ENCODE measurements at regions not wholly inside any gene's neighbourhood (a gene's known extent, or its start where the extent isn't known, plus 50 kb on each side); places are given as distances from the start of the nearest gene placed in this dataset.

- intact Hi-C loops (cut with DNase I, micrococcal nuclease): no loop called here
- no peak for TF ChIP-seq CTCF (IDR thresholded peaks at IDR 0.05)
- ATAC-seq: no peak
These were observed 444.5 kb upstream of the FAR2 start for GRCh38 chr12:28704477-28705169.

GRCh38 chr12:28708918-28709371 lies 440.1 kb upstream of the FAR2 start:
- intact Hi-C loops (cut with DNase I, micrococcal nuclease): no loop called here
- Histone ChIP-seq H3K9me3 (no peaks in the 10 kb centered on the region), H3K36me3 (ENCODE audit: low read depth) (no peaks in the 10 kb centered on the region), H3K4me1 (ENCODE audit: low read depth) (no peaks in the 10 kb centered on the region), H3K4me3 (no peak overlapping the region)
- TF ChIP-seq CTCF (IDR thresholded peaks at IDR 0.05): no peak
- DNase-seq (no peak), ATAC-seq (no peak)

More at GRCh38 chr12:28704477-28705169, 444.5 kb upstream of the FAR2 start:
- no peak overlapping the region for H3K4me3 ChIP-seq
- H3K36me3 ChIP-seq (ENCODE audit: low read depth): no peaks in the 10 kb centered on the region
- H3K4me1 ChIP-seq (ENCODE audit: low read depth): no peaks in the 10 kb centered on the region
- no peak for DNase-seq
- peaks cover 6% of the 10 kb centered on the region for H3K9me3 ChIP-seq

- no peak for TF ChIP-seq CTCF (IDR thresholded peaks at IDR 0.05)
- Histone ChIP-seq H3K4me3 (no peak overlapping the region), H3K36me3 (ENCODE audit: low read depth) (no peaks in the 10 kb centered on the region), H3K4me1 (ENCODE audit: low read depth) (no peaks in the 10 kb centered on the region), H3K9me3 (no peaks in the 10 kb centered on the region)
- no peak for ATAC-seq
- DNase-seq: no peak
- intact Hi-C loops (cut with DNase I, micrococcal nuclease): no loop called here
These were observed 438.9 kb upstream of the FAR2 start for GRCh38 chr12:28709986-28710685.

- ATAC-seq: no peak
- Histone ChIP-seq H3K4me3 (no peak overlapping the region), H3K9me3 (no peaks in the 10 kb centered on the region), H3K36me3 (ENCODE audit: low read depth) (no peaks in the 10 kb centered on the region), H3K4me1 (ENCODE audit: low read depth) (no peaks in the 10 kb centered on the region)
- no peak for DNase-seq
- no peak for TF ChIP-seq CTCF (IDR thresholded peaks at IDR 0.05)
- intact Hi-C loops (cut with DNase I, micrococcal nuclease): no loop called here
These were observed 438.2 kb upstream of the FAR2 start for GRCh38 chr12:28710882-28711281.

- Histone ChIP-seq H3K36me3 (ENCODE audit: low read depth) (no peaks in the 10 kb centered on the region), H3K4me1 (ENCODE audit: low read depth) (no peaks in the 10 kb centered on the region), H3K4me3 (no peak overlapping the region), H3K9me3 (no peaks in the 10 kb centered on the region)
- TF ChIP-seq CTCF (IDR thresholded peaks at IDR 0.05): no peak
- ATAC-seq (no peak), DNase-seq (no peak)
- intact Hi-C loops (cut with DNase I, micrococcal nuclease): no loop called here
These were observed 437.7 kb upstream of the FAR2 start for GRCh38 chr12:28711421-28711820.

All from mucosa of descending colon (tissue), 3 donors.